HEK293 (cell line): ENCODE measurements at regions not wholly inside any gene's neighbourhood (a gene's known extent, or its start where the extent isn't known, plus 50 kb on each side); places are given as distances from the start of the nearest gene placed in this dataset.

Source experiments
- CTCF ChIA-PET: fragments of 350-600 bp; formaldehyde crosslinking; extraction: SDS; loops from one replicate; lab custom pipeline; 2021; ENCODE audit warnings: antibody characterized with exemption; lab: Yijun Ruan, JAX
- POLR2A ChIA-PET: fragments of 300-600 bp; formaldehyde crosslinking; extraction: SDS; loops from one replicate; lab custom pipeline; 2020; ENCODE audit warnings: antibody characterized with exemption, inconsistent platforms; lab: Yijun Ruan, JAX
- H3K27ac ChIP-seq: fragments of 200-500 bp; sonication (Bioruptor generic); 2 replicates; pipeline ENCODE4 v1.5.1; 2014; ENCODE audit warnings: low read depth, low read length, control low read depth, inconsistent platforms; ENCODE audit errors: extremely low read depth
- H3K36me3 ChIP-seq, 2 experiments: fragments of 200-500 bp in 1 of 2; sonication (Bioruptor generic) in 1 of 2; 1 replicate in 1 of 2; 2 replicates in 1 of 2; pipeline ENCODE4 v1.5.1; 2014 to 2017; ENCODE audit warnings: inconsistent platforms in 2 of 2, low read length in 2 of 2; ENCODE audit not compliant: control insufficient read depth in 2 of 2, insufficient read depth in 1 of 2
- H3K4me1 ChIP-seq: fragments of 200-500 bp; sonication (Bioruptor generic); 2 replicates; pipeline ENCODE4 v1.5.1; 2014; ENCODE audit warnings: mild to moderate bottlenecking, low read length, inconsistent platforms; ENCODE audit not compliant: control insufficient read depth, insufficient read depth
- H3K4me3 ChIP-seq: 2 replicates; pipeline ENCODE4 v1.5.1; 2011; ENCODE audit warnings: low read depth, mild to moderate bottlenecking, control low read depth, low read length, moderate library complexity
- H3K9me3 ChIP-seq: fragments of 200-500 bp; sonication (Bioruptor generic); 2 replicates; pipeline ENCODE4 v1.5.1; 2014; ENCODE audit warnings: low read depth, low read length, inconsistent platforms; ENCODE audit not compliant: control insufficient read depth, insufficient read depth
- BCL11A ChIP-seq: fragments of 450-650 bp; formaldehyde crosslinking; IDR thresholded peaks from 2 replicates; pipeline ENCODE4 v1.5.1; 2016; ENCODE audit warnings: low read depth, missing biosample characterization, missing genetic modification characterization
- CTCF ChIP-seq: fragments of 450-650 bp; formaldehyde crosslinking; IDR thresholded peaks from 2 replicates; pipeline ENCODE4 v1.5.1; 2016; ENCODE audit warnings: missing biosample characterization, missing genetic modification characterization
- IKZF3 ChIP-seq: fragments of 450-650 bp; IDR thresholded peaks from 2 replicates; pipeline ENCODE4 v1.5.0; 2018; ENCODE audit warnings: missing biosample characterization, mild to moderate bottlenecking, missing genetic modification characterization, moderate library complexity
- KLF8 ChIP-seq: fragments of 450-650 bp; formaldehyde crosslinking; IDR thresholded peaks from 2 replicates; pipeline ENCODE4 v1.5.1; 2016; ENCODE audit warnings: missing biosample characterization, missing genetic modification characterization
- OVOL3 ChIP-seq: fragments of 450-650 bp; formaldehyde crosslinking; IDR thresholded peaks from 2 replicates; pipeline ENCODE4 v1.5.1; 2016; ENCODE audit warnings: missing biosample characterization, missing genetic modification characterization
- PRDM1 ChIP-seq: fragments of 450-650 bp; formaldehyde crosslinking; IDR thresholded peaks from 2 replicates; pipeline ENCODE4; 2016; ENCODE audit warnings: missing biosample characterization, missing genetic modification characterization
- PRDM2 ChIP-seq: fragments of 450-650 bp; formaldehyde crosslinking; IDR thresholded peaks from 2 replicates; pipeline ENCODE4 v1.5.1; 2016; ENCODE audit warnings: missing biosample characterization, missing genetic modification characterization, borderline replicate concordance
- SCRT1 ChIP-seq: fragments of 450-650 bp; formaldehyde crosslinking; IDR thresholded peaks from 2 replicates; pipeline ENCODE4 v1.5.1; 2016; ENCODE audit warnings: missing biosample characterization, missing genetic modification characterization, borderline replicate concordance
- SP7 ChIP-seq: fragments of 450-650 bp; formaldehyde crosslinking; IDR thresholded peaks from 2 replicates; pipeline ENCODE4 v1.5.1; 2016; ENCODE audit warnings: missing biosample characterization, missing genetic modification characterization
- ZBTB1 ChIP-seq: fragments of 450-650 bp; formaldehyde crosslinking; IDR thresholded peaks from 2 replicates; pipeline ENCODE4 v1.5.1; 2016; ENCODE audit warnings: missing biosample characterization, missing genetic modification characterization
- ZBTB48 ChIP-seq: fragments of 450-650 bp; formaldehyde crosslinking; IDR thresholded peaks from 2 replicates; pipeline ENCODE4 v1.5.1; 2016; ENCODE audit warnings: missing biosample characterization, missing genetic modification characterization
- ZBTB8A ChIP-seq: fragments of 450-650 bp; formaldehyde crosslinking; IDR thresholded peaks from 2 replicates; pipeline ENCODE4 v1.5.1; 2016; ENCODE audit warnings: missing biosample characterization, missing genetic modification characterization
- ZIC2 ChIP-seq: fragments of 450-650 bp; formaldehyde crosslinking; IDR thresholded peaks from 2 replicates; pipeline ENCODE4 v1.5.1; 2016; ENCODE audit warnings: missing biosample characterization, missing genetic modification characterization
- ZNF112 ChIP-seq: fragments of 450-650 bp; formaldehyde crosslinking; IDR thresholded peaks from 2 replicates; pipeline ENCODE4 v1.5.0; 2017; ENCODE audit warnings: missing biosample characterization, missing genetic modification characterization
- ZNF350 ChIP-seq: fragments of 450-650 bp; formaldehyde crosslinking; IDR thresholded peaks from 2 replicates; pipeline ENCODE4 v1.5.0; 2017; ENCODE audit warnings: missing biosample characterization, mild to moderate bottlenecking, missing genetic modification characterization
- ZNF366 ChIP-seq: fragments of 450-650 bp; formaldehyde crosslinking; conservative IDR thresholded peaks from 2 replicates; pipeline ENCODE4 v1.5.1; 2016; ENCODE audit warnings: missing biosample characterization, missing genetic modification characterization
- ZNF449 ChIP-seq: fragments of 450-650 bp; formaldehyde crosslinking; IDR thresholded peaks from 2 replicates; pipeline ENCODE4 v1.5.1; 2017; ENCODE audit warnings: missing biosample characterization, mild to moderate bottlenecking, missing genetic modification characterization, moderate library complexity
- ZNF48 ChIP-seq: fragments of 450-650 bp; formaldehyde crosslinking; IDR thresholded peaks from 2 replicates; pipeline ENCODE4 v1.5.1; 2016; ENCODE audit warnings: missing biosample characterization, missing genetic modification characterization
- ZNF600 ChIP-seq: fragments of 450-650 bp; formaldehyde crosslinking; IDR thresholded peaks from 2 replicates; pipeline ENCODE4 v1.5.1; 2016; ENCODE audit warnings: missing biosample characterization, missing genetic modification characterization
- ZNF623 ChIP-seq: fragments of 450-650 bp; formaldehyde crosslinking; IDR thresholded peaks from 2 replicates; pipeline ENCODE4 v1.5.1; 2016; ENCODE audit warnings: missing biosample characterization, missing genetic modification characterization
- ZNF654 ChIP-seq: fragments of 450-650 bp; formaldehyde crosslinking; IDR thresholded peaks from 2 replicates; pipeline ENCODE4 v1.5.1; 2016; ENCODE audit warnings: low read depth, missing biosample characterization, missing genetic modification characterization
- ZNF677 ChIP-seq: fragments of 450-650 bp; IDR thresholded peaks from 2 replicates; pipeline ENCODE4 v1.5.0; 2018; ENCODE audit warnings: missing biosample characterization, mild to moderate bottlenecking, missing genetic modification characterization, moderate library complexity
- ZNF704 ChIP-seq: fragments of 450-650 bp; formaldehyde crosslinking; IDR thresholded peaks from 2 replicates; pipeline ENCODE4 v1.5.1; 2016; ENCODE audit warnings: missing biosample characterization, missing genetic modification characterization
- ZNF747 ChIP-seq: fragments of 450-650 bp; formaldehyde crosslinking; IDR thresholded peaks from 2 replicates; pipeline ENCODE4 v1.5.1; 2016; ENCODE audit warnings: missing biosample characterization, missing genetic modification characterization
- ZSCAN18 ChIP-seq: fragments of 450-650 bp; formaldehyde crosslinking; IDR thresholded peaks from 2 replicates; pipeline ENCODE4 v1.5.1; 2016; ENCODE audit warnings: missing biosample characterization, missing genetic modification characterization
- ZSCAN23 ChIP-seq: fragments of 450-650 bp; formaldehyde crosslinking; IDR thresholded peaks from 2 replicates; pipeline ENCODE4 v1.5.1; 2016; ENCODE audit warnings: missing biosample characterization, missing genetic modification characterization

- H3K9me3 ChIP-seq = no peaks in the 10 kb centered on the region
- H3K4me3 ChIP-seq = no peak overlapping the region
- ChIA-PET POLR2A (no interaction called here), CTCF (no interaction called here)
- H3K36me3 ChIP-seq = no peaks in the 10 kb centered on the region
- no peak overlapping the region for H3K27ac ChIP-seq
- no peaks in the 10 kb centered on the region for H3K4me1 ChIP-seq
- TF ChIP-seq PRDM1 (tag by site-specific recombination) (no peak), BCL11A (no peak), ZNF747 (tag by site-specific recombination) (no peak), ZIC2 (tag by site-specific recombination) (no peak), ZBTB8A (tag by site-specific recombination) (no peak), SP7 (tag by site-specific recombination) (no peak), SCRT1 (tag by site-specific recombination) (no peak), ZBTB48 (tag by site-specific recombination) (no peak), ZNF112 (no peak), ZNF449 (no peak), ZNF350 (tag by site-specific recombination) (no peak), PRDM2 (tag by site-specific recombination) (no peak), ZNF600 (tag by site-specific recombination) (no peak), ZBTB1 (tag by site-specific recombination) (no peak), ZNF48 (tag by site-specific recombination) (no peak), ZNF704 (no peak), ZSCAN23 (no peak), KLF8 (tag by site-specific recombination) (no peak), ZNF623 (tag by site-specific recombination) (no peak)
Measured at GRCh38 chr18:72410399-72410798, 133.7 kb downstream of the CBLN2 start.

- H3K27ac ChIP-seq = no peak overlapping the region
- H3K4me1 ChIP-seq = no peaks in the 10 kb centered on the region
- ChIA-PET POLR2A (no interaction called here), CTCF (no interaction called here)
- H3K9me3 ChIP-seq = no peaks in the 10 kb centered on the region
- no peak overlapping the region for H3K4me3 ChIP-seq
- H3K36me3 ChIP-seq = no peaks in the 10 kb centered on the region
- TF ChIP-seq OVOL3 (tag by site-specific recombination) = no peak
- no peak for TF ChIP-seq ZNF704
- no peak for TF ChIP-seq IKZF3
- TF ChIP-seq ZNF366 (tag by site-specific recombination) = no peak
- TF ChIP-seq ZNF677 (tag by site-specific recombination) = no peak
- no peak for TF ChIP-seq CTCF
- no peak for TF ChIP-seq ZSCAN18 (tag by site-specific recombination)
- no peak for TF ChIP-seq ZNF654
Measured at GRCh38 chr18:72409903-72410302, 134.2 kb downstream of the CBLN2 start.
